Hepatocyte (in vitro differentiated cells): ENCODE measurements at regions not wholly inside any gene's neighbourhood (a gene's known extent, or its start where the extent isn't known, plus 50 kb on each side); places are given as distances from the start of the nearest gene placed in this dataset.

ENCODE experiments used
- DNase-seq: peaks from one replicate; pipeline ENCODE4 v3.0.0-alpha.2; 2016; ENCODE audit warnings: low spot score
- H2AFZ ChIP-seq: fragments of 200-600 bp; sonication (generic); 2 replicates; pipeline ENCODE4 v1.6.0; 2016; ENCODE audit warnings: antibody characterized with exemption, mild to moderate bottlenecking
- H3K27ac ChIP-seq: fragments of 200-600 bp; sonication (generic); 2 replicates; pipeline ENCODE4 v1.5.1; 2016; ENCODE audit warnings: mild to moderate bottlenecking
- H3K27me3 ChIP-seq: fragments of 200-600 bp; sonication (generic); 2 replicates; pipeline ENCODE4 v1.6.1; 2016
- H3K36me3 ChIP-seq: fragments of 200-600 bp; sonication (generic); replicated peaks from 2 replicates; pipeline ENCODE4 v1.5.1; 2016; ENCODE audit warnings: low read depth; ENCODE audit not compliant: insufficient read depth
- H3K4me1 ChIP-seq: fragments of 200-600 bp; sonication (generic); 2 replicates; pipeline ENCODE4 v1.5.1; 2016; ENCODE audit warnings: mild to moderate bottlenecking, moderate library complexity; ENCODE audit not compliant: insufficient read depth
- H3K4me2 ChIP-seq: fragments of 200-600 bp; sonication (generic); 2 replicates; pipeline ENCODE4 v1.6.0; 2016
- H3K4me3 ChIP-seq: fragments of 200-600 bp; sonication (generic); 2 replicates; pipeline ENCODE4 v1.5.1; 2016; ENCODE audit warnings: mild to moderate bottlenecking
- H3K79me2 ChIP-seq: fragments of 200-600 bp; sonication (generic); 2 replicates; pipeline ENCODE4 v1.6.0; 2017; ENCODE audit warnings: mild to moderate bottlenecking
- H3K9me2 ChIP-seq: fragments of 200-600 bp; sonication (generic); replicated peaks from 2 replicates; pipeline ENCODE4 v1.6.0; 2017; ENCODE audit warnings: mild to moderate bottlenecking; ENCODE audit not compliant: insufficient read depth
- H3K9me3 ChIP-seq: fragments of 200-600 bp; sonication (generic); 2 replicates; pipeline ENCODE4 v1.5.1; 2016; ENCODE audit warnings: low read depth, mild to moderate bottlenecking
- H4K20me1 ChIP-seq: fragments of 200-600 bp; sonication (generic); 2 replicates; pipeline ENCODE4 v1.6.0; 2016; ENCODE audit warnings: mild to moderate bottlenecking; ENCODE audit not compliant: insufficient read depth, poor library complexity, severe bottlenecking
- CTCF ChIP-seq: fragments of 200-600 bp; sonication (generic); IDR thresholded peaks from 2 replicates; pipeline ENCODE4 v1.5.1; 2016; ENCODE audit warnings: antibody characterized with exemption, mild to moderate bottlenecking; ENCODE audit not compliant: poor library complexity
- EZH2 ChIP-seq: fragments of 200-600 bp; sonication (generic); IDR thresholded peaks from 2 replicates; pipeline ENCODE4 v1.6.1; 2016; ENCODE audit warnings: antibody characterized with exemption, mild to moderate bottlenecking, borderline replicate concordance
- EZH2phosphoT487 ChIP-seq: fragments of 200-600 bp; sonication (generic); IDR thresholded peaks from one replicate; pipeline ENCODE4 v1.6.1; 2018; ENCODE audit warnings: antibody characterized with exemption, mild to moderate bottlenecking, low read depth, moderate library complexity; ENCODE audit not compliant: unreplicated experiment, severe bottlenecking
- WGBS: methylation state at CpG from one replicate; pipeline ENCODE4 v1.1.6; 2016; ENCODE audit warnings: low lambda C conversion rate; ENCODE audit errors: missing lambda C conversion rate; 5-methylcytosine and 5-hydroxymethylcytosine counted together

- H3K4me2 ChIP-seq = no peak overlapping the region
- H4K20me1 ChIP-seq = no peaks in the 10 kb centered on the region
- no peaks in the 10 kb centered on the region for H3K4me1 ChIP-seq
- H3K4me3 ChIP-seq = no peak overlapping the region
- no peaks in the 10 kb centered on the region for H3K36me3 ChIP-seq
- TF ChIP-seq CTCF (no peak), EZH2 (no peak), EZH2phosphoT487 (no peak)
- WGBS = 86% methylated on average over 7 of the region's 7 CpGs
- no peaks in the 10 kb centered on the region for H3K79me2 ChIP-seq
- DNase-seq = no peak
- H3K27me3 ChIP-seq = no peaks in the 10 kb centered on the region
- H2AFZ ChIP-seq = no peak overlapping the region
- H3K9me2 ChIP-seq = no peaks in the 10 kb centered on the region
- no peaks in the 10 kb centered on the region for H3K9me3 ChIP-seq
- no peak overlapping the region for H3K27ac ChIP-seq
Observed at GRCh38 chr13:29911781-29912418, 61.5 kb upstream of the UBL3 start.

- Histone ChIP-seq H3K27me3 (no peaks in the 10 kb centered on the region), H3K4me1 (peaks cover 5% of the 10 kb centered on the region), H3K36me3 (no peaks in the 10 kb centered on the region), H3K27ac (no peak overlapping the region), H3K9me3 (no peaks in the 10 kb centered on the region), H3K4me3 (no peak overlapping the region), H3K4me2 (no peak overlapping the region), H3K79me2 (no peaks in the 10 kb centered on the region), H3K9me2 (no peaks in the 10 kb centered on the region), H2AFZ (no peak overlapping the region), H4K20me1 (no peaks in the 10 kb centered on the region)
- TF ChIP-seq CTCF (no peak), EZH2 (no peak), EZH2phosphoT487 (no peak)
- no peak for DNase-seq
- WGBS = 66% methylated on average over 3 of the region's 3 CpGs
Observed at GRCh38 chr13:29909975-29910674, 59.7 kb upstream of the UBL3 start.

GRCh38 chr13:29909081-29909730 lies 58.8 kb upstream of the UBL3 start:
- no peaks in the 10 kb centered on the region for H3K27me3 ChIP-seq
- no peaks in the 10 kb centered on the region for H3K79me2 ChIP-seq
- peaks cover 9% of the 10 kb centered on the region for H3K4me1 ChIP-seq
- H3K27ac ChIP-seq = no peak overlapping the region
- 85% methylated on average over 11 of the region's 11 CpGs for WGBS
- no peak for TF ChIP-seq CTCF
- TF ChIP-seq EZH2phosphoT487 = no peak
- TF ChIP-seq EZH2 = no peak
- H3K9me2 ChIP-seq = no peaks in the 10 kb centered on the region
- no peaks in the 10 kb centered on the region for H3K9me3 ChIP-seq
- no peak overlapping the region for H2AFZ ChIP-seq
- H3K4me3 ChIP-seq = no peak overlapping the region
- no peak for DNase-seq
- H4K20me1 ChIP-seq = no peaks in the 10 kb centered on the region
- H3K36me3 ChIP-seq = no peaks in the 10 kb centered on the region
- no peak overlapping the region for H3K4me2 ChIP-seq
